GM21447 (cell line): ENCODE measurements at regions not wholly inside any gene's neighbourhood (a gene's known extent, or its start where the extent isn't known, plus 50 kb on each side); places are given as distances from the start of the nearest gene placed in this dataset.

ENCODE experiments used
- ATAC-seq: cut with Tn5 transposase; IDR thresholded peaks from one replicate; pipeline ENCODE4 v1.9.1; 2021; ENCODE audit not compliant: unreplicated experiment

- no peak for ATAC-seq
Observed at GRCh38 chr21:28111151-28111619, 881.5 kb downstream of the LTN1 start.

GRCh38 chr21:28110716-28111115 lies 882.0 kb downstream of the LTN1 start:
- ATAC-seq = no peak

- ATAC-seq = no peak
Observed at GRCh38 chr21:28110074-28110473, 882.6 kb downstream of the LTN1 start.

- no peak for ATAC-seq
Observed at GRCh38 chr21:28106370-28106890, 886.2 kb downstream of the LTN1 start.

GRCh38 chr21:28104346-28104745 lies 888.3 kb downstream of the LTN1 start:
- ATAC-seq = no peak

- ATAC-seq = no peak
Observed at GRCh38 chr21:28100366-28100765, 892.3 kb downstream of the LTN1 start.

GRCh38 chr21:28099001-28099705 lies 893.5 kb downstream of the LTN1 start:
- no peak for ATAC-seq

GRCh38 chr21:28091466-28091865 lies 901.2 kb downstream of the LTN1 start:
- no peak for ATAC-seq

GRCh38 chr21:28090546-28090945 lies 902.1 kb downstream of the LTN1 start:
- no peak for ATAC-seq

- no peak for ATAC-seq
Observed at GRCh38 chr21:28089599-28090441, 902.9 kb downstream of the LTN1 start.

GRCh38 chr21:28086861-28087581 lies 905.7 kb downstream of the LTN1 start:
- ATAC-seq = no peak

GRCh38 chr21:28084951-28085350 lies 907.7 kb downstream of the LTN1 start:
- no peak for ATAC-seq

- ATAC-seq = no peak
Observed at GRCh38 chr21:28083350-28083749, 909.3 kb downstream of the LTN1 start.

GRCh38 chr21:28078126-28078525 lies 914.6 kb downstream of the LTN1 start:
- ATAC-seq = no peak

- no peak for ATAC-seq
Observed at GRCh38 chr21:28074676-28075075, 918.0 kb downstream of the LTN1 start.

GRCh38 chr21:28072601-28073000 lies 920.1 kb downstream of the LTN1 start:
- no peak for ATAC-seq

- ATAC-seq = no peak
Observed at GRCh38 chr21:28069450-28069923, 923.2 kb downstream of the LTN1 start.

GRCh38 chr21:28068455-28069358 lies 924.0 kb downstream of the LTN1 start:
- no peak for ATAC-seq

GRCh38 chr21:28066596-28067387 lies 925.9 kb downstream of the LTN1 start:
- no peak for ATAC-seq
